ENCODE measurements at regions not wholly inside any gene's neighbourhood (a gene's known extent, or its start where the extent isn't known, plus 50 kb on each side); places are given as distances from the start of the nearest gene placed in this dataset.

DNA sequence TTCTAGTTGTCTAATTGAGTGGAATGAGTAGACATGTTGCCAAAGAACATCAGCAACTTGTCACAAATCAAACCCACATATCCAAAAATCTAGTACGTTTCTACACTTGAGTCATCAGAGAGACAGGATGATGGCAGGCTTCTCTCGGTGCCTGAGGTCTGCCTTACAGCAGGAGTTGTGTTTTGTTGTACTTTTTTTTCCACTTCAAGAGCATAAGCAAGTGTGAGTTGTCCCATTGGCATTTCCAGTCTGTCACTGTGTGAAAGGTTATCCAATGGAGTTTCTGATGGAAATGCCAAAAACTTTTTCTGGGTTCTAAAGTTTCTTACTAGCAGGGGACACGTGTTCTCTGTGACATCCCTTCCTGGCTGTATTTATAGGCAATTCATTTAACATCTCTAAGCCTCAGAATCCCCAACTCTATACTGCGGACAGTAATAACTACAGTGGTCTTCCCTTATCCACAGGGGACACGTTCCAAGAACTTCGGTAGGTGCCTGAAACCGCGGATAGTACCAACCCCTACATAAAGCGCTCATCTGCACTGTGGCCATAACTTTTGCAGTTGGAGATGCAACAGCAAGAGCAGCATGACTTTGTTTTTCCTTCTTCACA lies 246.5 kb downstream of the SYK start:
- TF ChIP-seq ZFX (IDR thresholded peaks at IDR 0.05; ENCODE audit: borderline replicate concordance) (no peak), CTCF (IDR thresholded peaks at IDR 0.05) (no peak)
- no peak overlapping the region for H3K27ac ChIP-seq

DNA sequence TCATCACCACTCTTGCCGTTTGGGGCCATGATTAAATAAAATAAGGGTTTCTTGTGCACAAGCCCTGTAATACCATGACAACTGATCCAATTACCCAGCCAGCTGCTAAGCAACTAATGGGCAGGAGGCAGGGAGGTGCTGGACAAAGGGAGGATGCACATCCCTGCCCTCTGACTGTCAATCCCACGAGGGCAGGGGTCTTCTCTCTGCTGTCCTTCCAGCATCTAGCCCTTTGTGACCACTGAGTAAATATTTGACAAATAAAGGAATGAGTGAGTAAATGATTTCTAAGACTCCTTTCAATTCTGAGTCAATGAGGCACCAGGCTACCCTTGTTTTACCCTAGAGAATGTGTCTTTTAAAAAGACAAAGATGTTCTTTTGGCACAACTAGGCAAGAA lies 247.1 kb downstream of the SYK start:
- TF ChIP-seq CTCF (IDR thresholded peaks at IDR 0.05) (no peak), ZFX (IDR thresholded peaks at IDR 0.05; ENCODE audit: borderline replicate concordance) (no peak)
- no peak overlapping the region for H3K27ac ChIP-seq

- no peak overlapping the region for H3K27ac ChIP-seq
- TF ChIP-seq CTCF (IDR thresholded peaks at IDR 0.05) (no peak), ZFX (IDR thresholded peaks at IDR 0.05; ENCODE audit: borderline replicate concordance) (no peak)
Observed at GRCh38 chr9:91053824-91054223, 252.2 kb downstream of the SYK start.

DNA sequence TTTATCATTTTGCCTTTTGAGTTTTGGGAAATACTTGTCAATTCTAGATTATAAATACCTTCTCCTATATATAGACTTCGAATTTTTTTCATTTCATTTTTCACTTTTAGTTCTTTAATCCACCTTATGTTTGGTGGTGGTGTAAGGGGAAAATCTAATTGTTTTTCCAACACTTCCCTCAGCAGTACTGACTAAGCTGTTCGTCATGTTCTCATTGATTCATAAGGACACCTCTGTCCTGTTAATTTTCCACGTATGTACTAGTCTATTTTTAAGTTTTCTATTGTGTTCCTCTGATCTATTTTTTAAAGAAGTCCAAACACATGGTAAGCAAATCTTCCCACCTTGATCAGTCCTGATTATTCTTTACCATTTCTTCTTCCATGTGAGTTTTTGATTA lies 254.2 kb downstream of the SYK start:
- TF ChIP-seq CTCF (IDR thresholded peaks at IDR 0.05) (no peak), ZFX (IDR thresholded peaks at IDR 0.05; ENCODE audit: borderline replicate concordance) (no peak)
- no peak overlapping the region for H3K27ac ChIP-seq

GRCh38 chr9:91056486-91056885 lies 254.9 kb downstream of the SYK start:
- H3K27ac ChIP-seq: no peak overlapping the region
- no peak for TF ChIP-seq ZFX (IDR thresholded peaks at IDR 0.05; ENCODE audit: borderline replicate concordance)
- no peak for TF ChIP-seq CTCF (IDR thresholded peaks at IDR 0.05)

DNA sequence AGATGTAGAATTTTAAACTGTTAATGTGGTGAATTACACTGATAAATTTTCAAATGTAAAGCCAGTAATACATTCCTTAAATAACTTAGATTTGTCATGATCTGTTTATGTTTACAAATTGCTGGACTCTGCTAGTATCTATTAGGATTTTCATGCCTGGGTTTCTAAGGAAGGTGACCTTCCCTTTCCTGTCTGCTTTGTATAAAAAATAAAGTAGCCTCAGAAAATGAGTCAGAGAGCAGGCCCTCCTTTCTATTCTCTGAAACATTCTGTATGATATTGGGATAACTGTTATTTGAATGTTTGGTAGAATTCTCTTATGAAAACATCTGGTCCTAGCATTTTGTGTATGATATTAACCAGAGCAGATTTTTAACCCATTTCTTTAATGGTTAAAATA lies 255.3 kb downstream of the SYK start:
- H3K27ac ChIP-seq: no peak overlapping the region
- TF ChIP-seq ZFX (IDR thresholded peaks at IDR 0.05; ENCODE audit: borderline replicate concordance) (no peak), CTCF (IDR thresholded peaks at IDR 0.05) (no peak)

DNA sequence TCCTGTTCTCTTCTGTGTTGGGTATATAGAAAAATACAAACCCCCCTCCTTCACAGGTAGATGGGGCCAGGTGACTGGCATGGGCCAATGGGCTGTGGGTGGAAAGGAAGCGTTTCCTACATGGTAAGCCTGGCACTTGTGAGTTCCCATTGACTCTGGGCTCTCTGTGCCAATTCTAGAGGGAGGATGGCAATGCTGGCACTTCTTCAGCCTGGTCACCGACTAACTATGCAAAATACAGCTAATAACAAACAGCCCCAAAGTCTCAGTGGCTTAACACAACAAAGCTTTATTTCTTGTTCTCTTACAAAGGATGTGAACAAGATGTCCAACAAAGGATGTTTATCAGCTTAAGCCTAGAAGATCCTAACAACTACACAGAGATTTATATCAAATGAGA lies 258.1 kb downstream of the SYK start:
- H3K27ac ChIP-seq: no peak overlapping the region
- TF ChIP-seq ZFX (IDR thresholded peaks at IDR 0.05; ENCODE audit: borderline replicate concordance) (no peak), CTCF (IDR thresholded peaks at IDR 0.05) (no peak)

Measured in 22Rv1 (cell line).